ENCODE measurements at regions not wholly inside any gene's neighbourhood (a gene's known extent, or its start where the extent isn't known, plus 50 kb on each side); places are given as distances from the start of the nearest gene placed in this dataset.
"Not testable (repeated sequence)": the region's sequence is repeated elsewhere in the genome, so short reads cannot be mapped to it uniquely, and the experiment has no call there.

DNA sequence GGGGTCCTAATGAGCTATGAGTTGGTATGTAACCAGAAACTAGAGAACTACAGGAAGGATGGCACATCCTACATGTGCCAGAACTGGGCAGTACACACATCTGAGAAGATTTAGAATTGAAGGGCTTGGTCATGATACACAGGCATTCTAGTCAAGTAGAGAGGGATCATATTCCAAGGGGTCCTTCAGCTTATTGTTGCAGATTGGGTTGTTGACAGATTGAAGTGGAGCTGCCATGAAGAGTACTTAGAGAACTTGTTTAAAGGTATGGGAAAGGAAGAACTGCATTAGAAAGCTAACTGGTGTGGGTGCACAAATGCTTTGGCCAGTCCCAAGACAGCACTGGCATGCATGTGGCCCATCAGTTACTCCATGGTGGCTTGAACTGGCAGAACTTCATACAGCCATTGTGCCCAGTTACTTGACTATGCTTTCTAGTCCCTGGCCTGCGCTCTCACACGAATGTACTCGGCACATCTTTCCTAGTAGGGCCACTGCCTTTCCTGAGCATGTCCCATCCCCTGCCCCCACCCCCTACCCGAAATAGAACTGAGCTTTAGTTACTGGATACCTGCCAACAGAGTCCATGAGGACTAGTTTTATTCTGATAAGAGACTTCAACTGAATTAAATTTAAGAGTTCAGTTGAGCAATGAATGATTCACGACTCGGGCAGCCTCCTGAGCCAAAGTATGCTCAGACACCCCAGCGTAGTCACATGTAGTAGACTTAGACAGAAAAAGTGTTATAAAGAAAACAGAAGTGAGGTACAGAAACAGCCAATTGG lies 64.0 kb downstream of the CCNG2 start:
- no peak for DNase-seq

DNA sequence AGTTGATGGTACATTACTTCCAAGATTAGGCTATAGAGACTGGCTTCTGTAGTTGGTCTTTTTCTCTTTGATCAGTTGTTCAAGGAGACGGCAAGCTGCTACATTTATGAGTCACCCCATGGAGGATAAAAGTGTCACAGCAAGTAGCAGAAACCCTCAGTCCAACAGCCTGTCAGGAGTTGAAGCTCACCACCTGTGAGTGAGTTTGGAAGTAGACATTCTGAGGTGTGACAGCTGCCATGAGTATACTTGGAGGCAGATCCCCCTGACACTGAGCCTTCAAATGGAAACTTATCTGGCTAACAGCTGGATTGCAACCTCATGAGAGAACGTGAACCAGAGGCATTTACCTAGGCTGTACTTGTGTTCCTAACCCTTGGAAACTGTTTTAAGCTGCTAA lies 68.0 kb downstream of the CCNG2 start:
- DNase-seq: no peak

GRCh38 chr4:77226939-77227705 lies 70.1 kb downstream of the CCNG2 start:
- DNase-seq: no peak

DNA sequence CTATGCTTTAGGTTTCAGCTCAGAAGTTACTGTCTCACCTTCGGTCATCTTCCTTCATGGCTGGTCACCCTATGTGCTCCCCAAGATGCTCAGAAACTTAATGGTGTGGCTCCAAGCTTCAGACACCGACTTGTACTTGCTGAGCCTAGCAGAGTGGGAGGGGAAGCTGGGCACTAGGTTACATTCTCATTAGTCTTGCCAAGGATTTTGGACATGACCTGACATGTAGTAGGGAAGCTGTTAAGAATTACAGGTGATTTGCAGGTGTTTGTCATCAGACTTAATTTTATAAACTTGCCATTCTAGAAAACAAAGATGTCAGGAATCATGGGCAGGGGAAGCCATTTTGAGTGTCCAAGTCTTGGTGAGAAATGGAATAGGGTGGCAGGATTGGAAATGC lies 72.4 kb downstream of the CCNG2 start:
- no peak for DNase-seq

GRCh38 chr4:77232653-77233052 lies 75.6 kb downstream of the CCNG2 start:
- no peak for DNase-seq

- no peak for DNase-seq
Measured at GRCh38 chr4:77235289-77235854, 78.4 kb downstream of the CCNG2 start.

GRCh38 chr4:77236806-77237205 lies 79.8 kb downstream of the CCNG2 start:
- no peak for DNase-seq

DNA sequence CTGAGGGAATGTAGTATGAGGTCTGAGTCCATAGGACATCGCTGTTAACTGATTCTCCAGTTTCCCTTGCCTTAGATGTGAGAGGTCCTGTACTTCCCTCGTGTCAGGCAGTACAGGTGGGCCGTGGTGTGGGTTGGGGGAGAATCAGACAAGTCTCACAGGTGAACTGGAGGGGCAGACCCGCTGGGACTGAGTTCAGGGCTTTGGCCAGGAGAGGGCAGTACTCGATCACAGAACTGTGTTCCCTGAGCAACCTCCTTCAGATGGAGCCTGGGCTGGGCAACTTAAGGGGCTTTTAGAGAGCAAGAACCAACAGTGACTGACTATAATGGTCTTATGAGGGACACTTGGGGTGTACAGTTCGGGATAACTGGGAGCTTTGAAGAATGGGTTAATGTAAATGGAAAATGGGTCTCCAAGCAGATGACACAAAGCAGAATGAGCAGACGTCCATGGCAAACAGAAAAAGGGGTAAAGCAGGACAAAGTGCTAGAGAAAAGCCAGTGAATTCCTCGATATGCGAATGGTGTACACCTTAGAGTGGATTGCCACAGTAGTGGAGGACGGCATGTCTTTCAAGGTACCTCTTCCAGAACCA lies 83.6 kb downstream of the CCNG2 start:
- peak; percentile 18 for DNase-seq

- no peak for DNase-seq
Measured at GRCh38 chr4:77248805-77249204, 91.8 kb downstream of the CCNG2 start.

DNA sequence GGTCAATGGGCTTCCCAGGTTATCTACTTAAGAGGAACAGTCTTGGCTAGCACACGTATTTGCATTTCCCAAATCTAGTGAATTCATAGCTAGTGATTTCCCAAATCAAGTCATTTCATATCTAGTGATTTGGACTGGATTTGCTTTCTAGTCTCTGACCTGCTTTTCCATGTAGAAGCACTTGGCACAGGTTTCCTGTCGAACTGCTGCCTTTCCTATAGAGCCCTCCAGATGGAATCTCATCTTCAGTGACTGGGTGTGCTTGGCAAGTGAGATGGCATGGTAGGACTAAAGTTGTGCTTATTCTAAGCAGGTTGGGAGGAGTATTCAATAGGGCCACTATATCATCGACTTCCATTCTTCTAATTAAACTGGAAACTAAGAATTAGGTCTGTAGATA lies 94.7 kb downstream of the CCNG2 start:
- DNase-seq: no peak

GRCh38 chr4:77263247-77263646 lies 106.2 kb downstream of the CCNG2 start:
- DNase-seq: no peak

- DNase-seq: not testable (repeated sequence)
Measured at GRCh38 chr4:77263976-77264375, 107.0 kb downstream of the CCNG2 start.

GRCh38 chr4:77264826-77265225 lies 107.8 kb downstream of the CCNG2 start:
- DNase-seq: no peak

DNA sequence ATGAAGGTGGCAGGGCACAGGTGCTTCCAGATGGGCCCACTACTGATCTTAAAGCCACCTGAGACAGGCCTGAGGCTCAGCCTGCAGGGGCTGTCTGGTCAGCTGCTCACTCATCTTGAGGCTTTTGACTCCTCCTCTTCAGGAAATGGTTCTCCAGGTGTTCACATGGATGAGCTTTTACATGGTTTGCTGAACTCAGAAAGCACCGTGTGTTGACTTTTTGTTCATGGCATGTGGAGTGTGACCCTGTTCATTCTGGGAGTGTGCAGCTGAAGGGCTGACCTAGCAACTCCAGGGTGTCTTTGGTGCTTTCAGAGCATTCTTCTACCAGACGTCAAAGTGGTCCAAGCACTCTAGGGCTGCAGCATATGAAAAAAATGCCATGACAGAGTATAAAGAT lies 111.1 kb downstream of the CCNG2 start:
- no peak for DNase-seq

GRCh38 chr4:77269505-77269904 lies 112.5 kb downstream of the CCNG2 start:
- DNase-seq: no peak

GRCh38 chr4:77273412-77273811 lies 116.4 kb downstream of the CCNG2 start:
- no peak for DNase-seq

DNA sequence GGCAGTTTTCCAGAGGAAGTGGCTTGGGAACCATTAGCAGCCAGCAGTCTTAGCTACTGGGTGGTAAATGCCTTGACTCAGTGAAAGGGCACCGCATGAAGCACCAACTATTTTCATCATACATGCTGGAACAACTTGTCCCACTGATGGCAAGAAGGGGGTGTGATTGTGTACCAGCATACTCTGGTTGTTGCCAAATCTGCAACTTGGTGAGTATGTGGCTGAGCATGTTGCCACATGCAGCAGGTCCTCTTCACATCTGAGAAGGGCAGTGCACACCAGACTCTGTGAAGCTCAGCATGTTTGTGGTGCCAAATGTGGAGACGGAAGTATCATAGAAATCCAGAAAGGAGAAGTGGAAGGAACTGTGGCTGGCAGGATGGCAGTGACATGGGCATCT lies 122.1 kb downstream of the CCNG2 start:
- not testable (repeated sequence) for DNase-seq

DNA sequence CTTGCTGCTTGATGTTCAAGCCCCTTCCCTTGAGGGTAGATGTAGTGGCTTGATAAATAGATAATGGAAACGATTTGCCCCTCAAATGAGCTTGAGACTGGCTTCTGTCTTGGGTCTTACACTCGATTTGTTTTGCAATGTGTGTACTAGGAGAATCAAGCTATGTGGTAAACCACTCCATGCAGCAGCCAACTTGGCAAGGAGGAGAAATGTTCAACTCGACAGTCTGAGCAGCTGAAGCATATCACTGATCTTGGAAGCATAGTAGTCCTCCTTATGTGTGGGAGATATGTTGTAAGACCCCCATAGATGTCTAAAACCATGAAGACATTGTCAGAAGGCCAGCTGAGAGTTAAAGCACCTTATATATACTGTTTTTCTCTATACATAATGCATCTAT lies 125.3 kb downstream of the CCNG2 start:
- no peak for DNase-seq

DNA sequence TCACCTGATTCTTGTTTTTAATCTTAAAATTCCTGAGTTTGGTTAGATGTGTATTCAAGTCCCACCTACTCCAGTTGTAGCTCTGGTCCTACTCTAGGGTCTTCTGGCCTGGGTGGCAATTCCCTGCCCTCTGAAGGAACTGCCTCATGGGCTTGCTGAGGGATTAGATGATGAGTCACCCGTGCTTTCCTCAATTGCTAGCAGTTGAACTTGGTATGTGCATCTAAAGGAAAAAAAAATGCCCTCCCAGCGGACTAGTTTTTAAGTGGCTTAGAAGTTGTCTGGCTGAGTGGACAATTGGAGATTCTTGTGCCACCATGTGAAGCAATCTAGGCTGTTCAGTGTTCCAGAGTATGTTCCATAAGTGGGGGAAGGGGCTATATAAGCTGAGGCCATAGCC lies 127.0 kb downstream of the CCNG2 start:
- DNase-seq: no peak

DNA sequence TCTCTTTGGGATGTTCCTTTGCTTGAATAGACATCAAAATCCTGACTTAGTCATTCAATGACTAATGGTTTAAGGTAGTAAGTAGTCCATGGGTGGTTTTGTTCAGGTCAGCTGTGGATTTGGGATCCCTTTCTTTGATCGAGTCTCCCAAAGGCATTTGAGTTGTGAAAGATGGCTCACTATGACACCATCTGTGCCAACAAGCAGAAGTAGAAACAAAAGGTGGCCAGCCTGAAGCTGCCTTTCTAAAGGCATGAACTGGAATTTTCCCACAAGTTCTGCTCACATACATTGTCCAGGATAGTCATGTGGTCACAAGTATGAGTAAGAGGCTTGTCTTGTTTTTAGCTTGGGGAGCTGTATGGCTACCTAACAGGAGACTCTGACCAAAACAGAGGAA lies 129.9 kb downstream of the CCNG2 start:
- DNase-seq: no peak

GRCh38 chr4:77293426-77293825 lies 136.4 kb downstream of the CCNG2 start:
- DNase-seq: no peak

DNA sequence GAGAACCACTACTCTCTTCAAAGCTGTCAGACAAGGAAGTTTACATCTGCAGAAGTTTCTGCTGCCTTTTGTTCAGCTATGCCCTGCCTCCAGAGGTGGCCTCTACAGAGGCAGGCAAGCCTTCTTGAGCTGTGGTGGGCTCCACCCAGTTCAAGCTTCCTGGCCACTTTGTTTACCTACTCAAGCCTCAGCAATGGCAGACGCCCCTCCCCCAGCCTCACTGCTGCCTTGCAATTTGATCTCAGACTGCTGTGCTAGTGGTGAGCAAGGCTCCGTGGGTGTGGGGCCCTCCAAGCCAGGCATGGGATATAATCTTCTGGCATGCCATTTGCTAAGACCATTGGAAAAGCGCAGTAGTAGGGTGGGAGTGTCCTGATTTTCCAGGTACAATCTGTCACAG lies 144.0 kb downstream of the CCNG2 start:
- not testable (repeated sequence) for DNase-seq

DNA sequence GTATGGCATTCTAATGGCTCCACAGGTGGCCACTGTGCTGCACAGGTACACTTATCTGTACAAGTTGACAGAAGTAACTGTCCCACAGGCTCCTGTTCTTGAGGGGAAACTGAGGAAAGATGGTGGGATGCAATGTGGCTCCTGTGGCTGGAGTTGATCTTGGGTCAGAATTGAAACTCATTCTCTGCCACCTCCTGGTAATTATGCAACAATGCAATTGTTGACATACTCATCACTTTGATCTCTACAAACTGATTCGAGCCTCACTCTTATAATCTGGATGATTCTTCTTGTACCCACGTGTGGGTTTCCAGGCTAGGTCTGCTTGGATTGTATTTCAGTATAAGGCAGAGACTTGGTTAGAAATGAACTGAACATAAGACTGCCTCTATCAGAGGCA lies 148.8 kb downstream of the CCNG2 start:
- DNase-seq: no peak

- DNase-seq: no peak
Measured at GRCh38 chr4:77306496-77306895, 149.5 kb downstream of the CCNG2 start.

Measured in NCI-H774 (cell line).